ENCODE measurements at regions not wholly inside any gene's neighbourhood (a gene's known extent, or its start where the extent isn't known, plus 50 kb on each side); places are given as distances from the start of the nearest gene placed in this dataset.

- H4K20me1 ChIP-seq (ENCODE audit: insufficient read depth, low read length) = no peaks in the 10 kb centered on the region
- H3K9me3 ChIP-seq (replicated peaks in 1 of 2; ENCODE audit: control insufficient read depth in 1 of 2, insufficient read depth in 1 of 2, low read length in 2 of 2) = peaks cover 0 to 3% of the 10 kb centered on the region in 2 donors
- H3K36me3 ChIP-seq (replicated peaks in 1 of 2; ENCODE audit: control insufficient read depth in 1 of 2, insufficient read depth in 2 of 2, low read length in 2 of 2) = no peaks in the 10 kb centered on the region
- H3K27me3 ChIP-seq (ENCODE audit: control insufficient read depth in 2 of 2, insufficient read depth in 2 of 2, low read length in 2 of 2) = no peaks in the 10 kb centered on the region
- no peaks in the 10 kb centered on the region for H3K36me3 Mint-ChIP-seq
- H3K4me3 ChIP-seq (replicated peaks in 1 of 3; ENCODE audit: low read depth in 2 of 3, low read length in 3 of 3) = no peak overlapping the region
- no peak overlapping the region for H3K4me2 ChIP-seq (replicated peaks; ENCODE audit: extremely low read depth, low read length, poor library complexity, severe bottlenecking)
- no peak overlapping the region for H2AFZ ChIP-seq (ENCODE audit: insufficient read depth, low read depth, low read length, poor library complexity, severe bottlenecking)
- H3K27me3 Mint-ChIP-seq (ENCODE audit: low read depth in 3 of 3) = peaks cover 0 to 1% (median 0%) of the 10 kb centered on the region in 3 donors
- intact Hi-C loops (cut with micrococcal nuclease) = no loop called here
- no peak overlapping the region for H3K27ac ChIP-seq (ENCODE audit: low read depth in 1 of 2, low read length in 2 of 2)
- H3K4me1 Mint-ChIP-seq = no peaks in the 10 kb centered on the region
- H3K9ac ChIP-seq (ENCODE audit: insufficient read depth, low read length, poor library complexity, severe bottlenecking) = no peak overlapping the region
- H3K4me1 ChIP-seq (ENCODE audit: control insufficient read depth in 1 of 2, insufficient read depth in 2 of 2, low read length in 2 of 2) = no peaks in the 10 kb centered on the region
- H3K9me3 Mint-ChIP-seq = peaks cover 0 to 13% (median 8%) of the 10 kb centered on the region in 7 donors
- no peak for TF ChIP-seq CTCF (IDR thresholded peaks at IDR 0.05)
- H3K4me3 Mint-ChIP-seq = no peak overlapping the region
- WGBS (ENCODE audit: insufficient coverage) = 60% methylated on average over 1 of the region's 1 CpG
- H3K79me2 ChIP-seq (ENCODE audit: insufficient read depth, low read length) = no peaks in the 10 kb centered on the region
- no peak for DNase-seq
- no peak overlapping the region for H3K27ac Mint-ChIP-seq
These were observed 84.3 kb upstream of the CRIM1 start for GRCh38 chr2:36271266-36271665.

GRCh38 chr2:36270758-36271157 lies 84.8 kb upstream of the CRIM1 start:
- H3K9me3 ChIP-seq (replicated peaks in 1 of 2; ENCODE audit: control insufficient read depth in 1 of 2, insufficient read depth in 1 of 2, low read length in 2 of 2) = peaks cover 0 to 3% of the 10 kb centered on the region in 2 donors

More at GRCh38 chr2:36270758-36271157, 84.8 kb upstream of the CRIM1 start:
- DNase-seq = no peak
- Histone ChIP-seq H3K4me1 (ENCODE audit: control insufficient read depth in 1 of 2, insufficient read depth in 2 of 2, low read length in 2 of 2) (no peaks in the 10 kb centered on the region), H3K36me3 (replicated peaks in 1 of 2; ENCODE audit: control insufficient read depth in 1 of 2, insufficient read depth in 2 of 2, low read length in 2 of 2) (no peaks in the 10 kb centered on the region), H3K27ac (ENCODE audit: low read depth in 1 of 2, low read length in 2 of 2) (no peak overlapping the region), H3K27me3 (ENCODE audit: control insufficient read depth in 2 of 2, insufficient read depth in 2 of 2, low read length in 2 of 2) (no peaks in the 10 kb centered on the region), H3K4me3 (replicated peaks in 1 of 3; ENCODE audit: low read depth in 2 of 3, low read length in 3 of 3) (no peak overlapping the region), H2AFZ (ENCODE audit: insufficient read depth, low read depth, low read length, poor library complexity, severe bottlenecking) (no peak overlapping the region), H3K79me2 (ENCODE audit: insufficient read depth, low read length) (no peaks in the 10 kb centered on the region), H3K4me2 (replicated peaks; ENCODE audit: extremely low read depth, low read length, poor library complexity, severe bottlenecking) (no peak overlapping the region), H4K20me1 (ENCODE audit: insufficient read depth, low read length) (no peaks in the 10 kb centered on the region), H3K9ac (ENCODE audit: insufficient read depth, low read length, poor library complexity, severe bottlenecking) (no peak overlapping the region)
- intact Hi-C loops (cut with micrococcal nuclease) = no loop called here
- Mint-ChIP-seq H3K4me3 (no peak overlapping the region), H3K27me3 (ENCODE audit: low read depth in 3 of 3) (peaks cover 0 to 1% (median 0%) of the 10 kb centered on the region in 3 donors), H3K36me3 (no peaks in the 10 kb centered on the region), H3K9me3 (peaks cover 2 to 16% (median 9%) of the 10 kb centered on the region in 7 donors), H3K4me1 (no peaks in the 10 kb centered on the region), H3K27ac (no peak overlapping the region)
- TF ChIP-seq CTCF (IDR thresholded peaks at IDR 0.05) = no peak
- WGBS (ENCODE audit: insufficient coverage) = 90% methylated on average over 2 of the region's 5 CpGs

Measured in CD14-positive monocyte (primary cell).